GM18508 (cell line): ENCODE measurements at regions not wholly inside any gene's neighbourhood (a gene's known extent, or its start where the extent isn't known, plus 50 kb on each side); places are given as distances from the start of the nearest gene placed in this dataset.

Source experiments
- ATAC-seq: cut with Tn5 transposase; IDR thresholded peaks from one replicate; pipeline ENCODE4 v1.9.1; 2021; ENCODE audit warnings: moderate number of reproducible peaks; ENCODE audit not compliant: insufficient read depth, unreplicated experiment

DNA sequence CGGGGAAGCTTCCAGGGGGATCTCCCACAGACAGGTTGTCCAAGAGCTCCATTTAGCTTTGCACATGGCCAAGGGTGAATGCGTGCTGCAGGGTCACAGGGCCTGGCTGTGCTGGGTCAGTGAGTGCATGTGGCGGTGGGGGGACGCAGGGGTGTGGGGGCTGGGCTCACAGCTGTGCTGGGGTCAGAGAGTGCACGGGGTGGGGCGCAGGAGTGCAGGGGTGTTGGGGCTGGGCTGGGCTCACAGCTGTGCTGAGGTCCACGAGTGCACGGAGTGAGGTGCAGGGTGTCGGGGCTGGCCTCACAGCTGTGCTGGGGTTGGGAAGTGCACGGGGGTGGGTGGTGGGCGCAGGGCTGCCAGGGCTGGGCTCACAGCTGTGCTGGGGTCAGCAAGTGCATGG lies 557.7 kb downstream of the BRD1 start:
- ATAC-seq = no peak

DNA sequence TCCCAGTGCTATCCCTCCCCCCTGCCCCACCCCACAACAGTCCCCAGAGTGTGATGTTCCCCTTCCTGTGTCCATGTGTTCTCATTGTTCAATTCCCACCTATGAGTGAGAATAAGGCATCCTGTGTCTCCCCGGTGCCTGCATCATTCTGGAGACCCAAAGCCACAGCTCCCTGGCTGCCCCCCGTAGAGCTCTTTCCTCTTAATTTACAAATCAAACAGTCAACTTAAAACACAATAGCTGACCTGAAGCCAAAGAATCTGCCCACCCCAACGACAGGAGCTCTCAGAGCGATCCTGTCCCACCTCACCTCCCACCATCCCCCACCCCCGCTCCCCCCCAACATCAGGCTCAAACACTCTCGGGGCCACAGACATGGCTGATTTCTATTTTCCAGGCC lies 558.3 kb downstream of the BRD1 start:
- ATAC-seq = no peak

DNA sequence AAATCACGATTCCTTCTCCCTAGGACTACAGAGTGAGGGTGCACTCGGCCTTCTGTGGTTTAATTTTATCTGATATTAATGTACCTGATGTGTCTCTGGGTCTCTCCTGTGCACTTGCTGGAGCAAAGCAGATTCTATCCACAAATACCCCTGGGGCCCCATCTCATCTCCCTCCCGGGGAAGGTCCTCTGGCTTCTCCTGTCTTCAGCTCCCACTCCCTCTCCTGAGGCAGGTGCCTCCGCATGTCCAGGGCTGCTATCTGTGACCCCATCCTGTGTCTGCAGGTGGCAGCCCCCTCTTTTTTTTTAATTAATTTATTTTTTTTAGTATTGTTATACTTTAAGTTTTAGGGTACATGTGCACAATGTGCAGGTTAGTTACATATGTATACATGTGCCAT lies 558.7 kb downstream of the BRD1 start:
- ATAC-seq = no peak

DNA sequence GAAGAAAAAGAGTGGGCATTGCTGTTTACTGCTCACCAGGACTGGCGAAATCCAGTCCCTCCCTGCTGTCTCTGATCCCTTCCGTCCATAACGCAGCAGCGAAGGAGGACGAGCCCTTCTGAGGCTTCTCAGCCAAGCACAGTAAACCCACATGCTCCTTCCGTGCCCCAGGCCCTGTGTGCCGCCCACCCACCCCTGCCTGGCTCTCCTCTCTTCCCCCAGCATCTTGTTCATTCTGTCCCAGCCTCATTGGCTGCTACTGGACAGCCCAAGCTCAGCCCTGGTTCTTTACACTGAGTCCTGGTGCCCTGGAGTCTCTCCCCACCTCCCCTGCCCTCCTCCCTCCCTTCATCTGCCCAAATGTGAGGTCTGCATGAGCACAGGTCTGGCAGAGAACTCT lies 559.7 kb downstream of the BRD1 start:
- no peak for ATAC-seq

DNA sequence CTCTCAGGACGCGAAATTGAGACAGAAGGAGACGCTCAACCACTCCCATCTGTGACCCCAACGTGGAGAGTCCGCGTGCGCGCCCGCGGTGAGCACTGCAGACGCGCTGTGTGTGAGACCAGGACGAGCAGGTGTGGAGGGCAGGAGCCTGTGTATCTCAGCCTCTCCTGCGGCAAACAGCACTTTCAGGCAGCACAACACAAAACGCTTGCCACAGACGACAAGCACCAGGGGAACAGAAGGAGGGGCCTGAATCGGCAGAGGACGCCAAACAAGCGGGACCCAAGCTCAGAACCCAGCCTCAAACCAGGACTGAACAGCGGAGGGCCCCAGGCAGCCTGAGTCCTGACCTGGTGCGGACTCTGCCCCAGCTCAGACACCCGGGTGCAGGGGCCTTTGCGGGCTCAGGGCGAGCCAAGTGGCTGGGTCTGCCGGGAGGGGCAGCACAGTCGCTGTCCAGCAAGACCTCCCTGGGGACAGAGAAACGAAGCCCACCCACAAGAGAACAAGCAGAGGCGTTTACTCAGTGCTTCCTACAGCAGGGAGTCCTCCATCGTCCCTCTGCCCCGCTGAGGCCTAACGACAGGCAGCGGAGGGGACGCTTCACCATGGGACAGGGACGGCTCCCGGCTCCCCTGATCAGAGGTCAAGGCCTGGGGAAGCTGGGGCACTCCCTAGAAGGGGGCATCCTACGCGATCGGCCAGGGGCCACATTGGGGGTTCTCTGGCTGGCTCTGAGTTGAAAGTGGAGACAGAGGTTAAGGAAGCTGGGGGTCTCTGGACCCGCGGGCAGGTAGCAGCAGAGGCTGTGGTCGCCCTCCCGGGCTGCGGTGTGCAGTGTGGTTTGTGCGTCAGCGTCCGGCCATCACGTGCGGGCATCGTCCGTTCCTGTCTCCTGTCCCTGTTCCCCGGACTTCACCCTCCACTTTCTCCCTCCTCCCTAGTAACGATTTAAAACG lies 560.8 kb downstream of the BRD1 start:
- no peak for ATAC-seq

DNA sequence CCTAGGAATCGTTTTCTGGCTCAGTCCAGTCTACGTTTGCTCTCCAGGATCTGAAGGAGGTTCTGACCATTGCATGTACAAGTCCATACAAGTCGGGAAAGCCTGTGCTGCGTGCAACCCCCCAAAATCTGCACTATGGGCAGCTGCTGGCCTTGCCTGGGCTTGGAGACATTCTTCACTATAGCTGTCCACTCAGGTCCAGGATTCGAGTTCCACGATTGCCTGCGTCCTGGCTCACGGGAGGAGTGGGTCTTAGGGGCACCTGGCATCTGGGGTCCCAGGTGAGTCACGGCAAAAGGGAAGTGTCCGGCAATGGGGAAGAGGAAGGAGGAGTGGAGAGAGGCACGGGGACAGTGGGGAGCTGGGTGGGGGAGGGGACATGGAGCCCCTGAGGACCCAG lies 563.0 kb downstream of the BRD1 start:
- ATAC-seq = no peak

DNA sequence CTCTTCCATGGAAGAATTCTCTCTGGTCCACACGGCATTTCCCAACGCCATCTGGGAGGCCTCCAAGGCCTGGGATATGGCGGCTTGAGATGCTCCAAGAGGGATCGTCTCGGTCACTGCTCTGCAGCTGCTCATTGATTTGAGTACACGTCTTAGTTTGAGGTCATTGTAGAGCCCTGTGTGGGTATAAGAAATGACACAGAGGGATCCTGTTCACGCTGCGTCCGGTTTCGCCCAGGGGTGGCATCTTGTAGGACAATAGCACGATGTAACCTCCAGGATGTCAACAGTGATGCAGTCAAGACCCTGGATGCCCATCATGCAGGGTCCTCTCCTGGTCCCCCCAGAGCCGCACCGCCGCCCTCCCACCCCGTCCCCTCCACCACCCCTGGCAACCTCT lies 564.6 kb downstream of the BRD1 start:
- no peak for ATAC-seq

DNA sequence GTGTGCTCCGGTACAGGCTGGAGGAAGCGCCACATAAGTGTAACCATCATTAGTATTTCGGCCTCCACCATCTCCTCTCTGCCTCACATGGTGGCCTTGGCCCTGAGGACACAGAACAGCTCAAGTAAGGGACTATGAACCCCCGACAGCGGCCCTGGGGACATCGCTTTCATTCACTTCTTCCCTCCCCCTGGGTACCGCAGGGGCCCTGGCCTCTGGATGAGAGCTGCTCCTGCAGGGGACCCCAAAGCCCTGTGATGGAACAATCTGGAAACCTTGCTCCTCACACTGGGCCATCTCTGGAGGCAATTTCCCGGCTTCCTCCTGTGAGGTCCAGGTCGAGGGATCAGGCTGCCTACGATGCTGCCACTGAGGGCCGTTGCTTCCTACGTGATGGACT lies 565.5 kb downstream of the BRD1 start:
- ATAC-seq = no peak

DNA sequence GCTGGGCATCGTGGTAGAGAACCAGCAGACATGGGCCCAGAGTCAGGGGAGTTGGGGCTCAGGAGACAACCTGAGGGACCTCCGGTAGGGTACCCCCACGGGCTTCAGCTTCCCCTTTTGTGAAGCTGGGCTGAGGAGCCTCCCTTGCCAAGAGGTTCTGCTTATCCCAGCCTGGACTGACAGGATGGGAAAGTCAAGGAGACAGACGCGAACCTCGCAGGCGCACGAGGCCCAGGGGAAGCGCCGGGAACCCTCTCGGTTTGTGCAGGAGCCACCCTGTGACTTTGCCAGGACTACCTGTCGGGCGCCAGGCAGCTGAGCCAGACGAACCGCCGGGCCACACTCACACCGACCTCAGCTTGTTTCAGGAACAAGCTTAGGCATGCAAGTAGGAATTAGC lies 566.1 kb downstream of the BRD1 start:
- ATAC-seq = no peak

DNA sequence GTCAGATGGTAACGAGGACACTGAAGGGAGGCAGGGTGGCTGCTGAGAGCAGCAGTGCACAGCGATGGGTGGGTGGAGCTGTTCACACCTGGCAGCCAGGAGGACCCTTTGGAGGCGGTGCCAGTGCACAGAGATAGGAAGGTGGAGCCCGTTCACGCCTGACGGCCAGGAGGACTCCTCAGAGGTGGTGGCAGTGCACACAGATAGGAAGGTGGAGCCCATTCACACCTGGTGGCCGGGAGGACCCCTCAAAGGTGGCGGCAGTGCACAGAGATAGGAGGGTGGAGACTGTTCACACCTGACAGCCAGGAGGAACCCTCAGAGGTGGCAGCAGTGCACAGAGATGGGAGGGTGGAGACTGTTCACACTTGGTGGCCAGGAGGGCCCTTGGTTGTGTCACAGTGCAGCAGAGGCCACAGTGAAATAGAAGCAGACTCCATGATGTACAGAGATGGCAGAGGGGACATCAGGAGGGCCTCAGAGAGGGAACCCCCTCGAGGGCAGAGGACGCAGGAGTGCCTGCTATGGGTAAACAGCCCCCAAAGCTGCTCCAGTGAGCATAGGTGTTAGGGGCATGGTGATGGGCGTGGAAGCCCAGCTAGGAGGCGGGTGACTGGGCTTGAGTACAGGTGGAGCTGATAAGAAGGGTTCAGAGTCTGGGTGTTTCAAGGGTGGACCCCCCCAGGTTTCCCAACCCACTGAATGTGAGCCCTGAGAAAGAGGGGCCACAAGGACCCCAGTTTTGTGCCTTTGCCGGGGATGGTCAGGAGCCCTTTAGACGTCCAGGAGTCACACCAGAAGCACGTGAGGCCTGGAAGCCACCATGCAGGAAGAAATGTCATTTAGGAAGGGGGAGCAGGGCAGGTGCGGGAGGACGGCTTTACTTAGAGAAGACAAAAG lies 566.7 kb downstream of the BRD1 start:
- no peak for ATAC-seq

DNA sequence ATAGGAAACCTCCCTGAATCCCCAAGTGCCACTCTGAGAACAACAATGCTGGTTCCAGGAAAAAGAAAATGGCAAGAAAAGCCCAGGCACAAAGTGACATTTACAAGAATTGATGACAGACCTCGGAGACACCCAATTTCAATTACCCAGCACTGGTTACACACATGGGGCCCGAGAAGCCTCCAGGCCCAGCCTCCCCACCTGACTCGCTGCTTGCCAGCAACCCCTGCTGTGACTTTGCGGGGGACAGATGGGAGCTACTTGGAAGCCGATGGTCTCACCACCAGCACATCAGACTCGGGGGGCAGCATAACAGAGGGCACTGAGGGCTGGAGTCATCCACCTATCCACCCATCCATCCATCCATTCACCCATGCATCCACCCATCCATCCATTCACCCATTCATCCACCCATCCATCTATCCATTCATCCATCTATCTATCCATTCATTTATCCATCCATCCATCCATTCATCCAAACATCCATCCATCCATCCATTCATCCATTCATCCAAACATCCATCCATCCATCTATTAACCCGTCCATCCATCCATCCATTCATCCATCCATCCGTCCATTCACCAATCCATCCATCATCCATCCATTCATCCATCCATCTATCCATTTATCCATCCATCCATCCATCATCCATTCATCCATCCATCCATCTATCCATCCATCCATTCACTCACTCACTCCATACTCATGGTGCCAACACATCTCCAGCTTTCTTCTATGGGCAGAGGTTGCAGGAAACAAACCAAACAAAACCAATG lies 567.6 kb downstream of the BRD1 start:
- no peak for ATAC-seq

DNA sequence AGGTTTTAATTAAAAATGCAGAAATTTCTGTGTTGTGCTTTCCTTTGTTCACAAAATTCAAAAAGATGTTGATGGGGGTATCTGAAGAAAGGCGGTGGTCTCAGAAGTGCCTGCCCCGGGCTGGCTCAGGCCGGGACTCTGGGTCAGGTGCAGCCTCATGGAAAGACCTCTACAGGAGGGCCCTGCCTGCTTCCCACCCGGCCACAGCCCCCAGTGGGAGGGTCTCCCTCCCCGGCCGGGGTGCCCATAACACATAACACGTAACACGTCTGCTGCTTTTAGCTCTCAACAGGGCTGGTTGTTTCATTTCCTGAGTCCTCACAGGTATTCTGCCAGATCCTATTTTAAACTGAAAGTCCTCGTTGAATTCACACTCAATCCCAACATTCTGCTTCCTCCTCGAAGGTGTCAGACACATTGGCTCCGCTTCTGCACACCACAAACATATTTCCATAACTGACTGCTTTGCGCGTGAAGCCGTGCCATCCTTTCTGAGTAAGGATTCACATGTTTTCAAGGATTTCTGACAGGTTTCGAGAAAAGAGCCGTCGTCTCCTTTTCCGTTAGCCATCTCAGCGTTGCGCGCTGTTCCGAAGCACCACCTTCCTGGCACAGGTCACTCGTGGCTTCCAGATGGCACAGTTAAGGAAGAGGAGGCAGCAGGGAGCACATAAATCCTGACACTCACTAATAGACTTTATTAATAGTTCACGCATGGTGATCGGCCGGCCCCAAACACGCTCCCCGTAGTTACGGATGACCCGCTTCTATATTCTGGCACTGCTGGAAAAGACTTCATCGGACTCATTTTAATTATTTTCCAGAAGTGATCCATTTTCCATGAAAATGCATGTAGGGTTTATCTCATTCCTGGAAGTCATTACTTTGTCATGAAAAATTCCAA lies 569.3 kb downstream of the BRD1 start:
- ATAC-seq = no peak

DNA sequence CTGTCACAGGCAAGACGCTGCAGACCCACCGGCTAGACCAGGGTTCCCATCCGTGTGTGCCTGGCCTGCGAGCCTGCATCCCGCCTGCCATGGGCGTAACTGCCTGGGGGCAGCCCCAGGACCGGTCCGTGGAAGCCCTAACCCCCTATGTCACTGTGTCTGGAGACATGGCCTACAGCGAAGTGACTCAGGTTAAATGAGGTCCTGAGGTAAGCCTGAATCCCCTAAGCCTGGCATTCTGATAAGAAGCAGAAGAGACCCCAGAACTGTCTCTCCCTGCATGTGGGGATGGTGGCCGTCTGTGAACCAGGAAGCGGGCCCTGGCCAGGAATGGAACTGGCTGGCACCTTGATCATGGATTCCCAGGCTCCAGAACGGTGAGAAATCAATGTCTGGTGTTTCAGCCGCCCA lies 570.1 kb downstream of the BRD1 start:
- ATAC-seq = no peak

DNA sequence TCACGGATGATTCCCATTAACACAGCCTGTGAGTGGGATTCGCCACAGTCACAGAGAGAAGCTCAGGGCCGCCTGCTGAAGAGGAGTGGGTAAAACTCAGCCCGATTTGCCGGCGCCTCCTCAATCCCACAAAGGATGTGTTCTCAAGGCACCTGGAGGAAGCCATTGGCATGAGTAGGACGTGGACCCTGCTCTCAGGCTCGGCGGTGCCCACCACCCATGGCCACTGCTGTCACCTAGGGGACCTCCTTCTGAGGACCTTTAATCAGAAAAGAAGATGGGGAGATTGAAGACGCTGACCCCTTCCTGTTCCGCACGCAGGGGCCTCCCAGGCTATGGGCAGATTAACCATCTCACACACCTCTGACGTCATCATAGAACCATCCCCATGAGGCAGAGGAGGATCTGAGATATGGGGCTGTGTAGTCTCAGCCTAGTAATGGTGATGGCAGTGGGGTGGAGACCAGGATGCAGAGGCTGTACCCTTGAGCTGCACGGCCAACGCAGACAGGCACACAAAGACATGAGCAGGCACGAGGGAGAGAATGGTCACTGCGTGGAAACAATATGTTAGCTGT lies 571.8 kb downstream of the BRD1 start:
- ATAC-seq = no peak

DNA sequence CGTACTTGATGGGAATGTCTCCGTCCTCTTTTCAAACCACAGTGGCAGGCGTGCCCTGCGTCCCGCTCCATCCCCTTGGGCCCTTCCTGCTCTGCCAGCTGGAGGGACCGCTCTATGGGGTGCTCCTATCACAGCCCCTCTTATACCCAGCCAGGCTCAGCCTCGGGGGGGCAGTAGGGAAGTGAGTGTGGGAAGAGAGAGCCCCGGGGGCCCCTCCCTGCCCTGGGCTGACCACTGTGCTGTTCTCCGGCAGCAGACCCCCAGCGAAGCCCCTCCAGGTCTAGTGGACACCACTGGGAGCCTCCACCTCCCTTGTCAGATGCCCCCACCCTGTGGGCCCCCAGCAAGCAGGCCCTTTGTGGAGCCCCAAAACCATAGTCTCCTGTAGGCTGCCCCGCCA lies 572.5 kb downstream of the BRD1 start:
- ATAC-seq = no peak

DNA sequence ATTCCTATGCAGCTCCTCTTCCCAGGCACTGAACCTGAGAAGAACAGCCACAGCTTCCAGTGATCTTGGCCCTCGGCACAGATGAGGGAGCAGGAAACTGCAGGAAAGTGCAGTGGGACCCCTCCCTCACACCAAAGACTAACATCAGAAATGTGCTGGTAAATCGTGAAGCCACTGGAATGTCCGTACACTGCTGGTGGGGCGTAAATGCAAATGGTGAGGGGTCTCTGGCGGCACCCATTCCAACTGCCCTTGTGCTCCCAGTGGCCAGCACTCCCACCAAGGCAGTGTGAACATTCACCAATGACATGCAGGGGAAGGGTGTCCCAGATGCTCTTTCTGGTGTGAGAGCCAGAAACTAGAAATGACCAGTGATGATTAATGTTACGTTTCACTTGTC lies 574.0 kb downstream of the BRD1 start:
- ATAC-seq = no peak

DNA sequence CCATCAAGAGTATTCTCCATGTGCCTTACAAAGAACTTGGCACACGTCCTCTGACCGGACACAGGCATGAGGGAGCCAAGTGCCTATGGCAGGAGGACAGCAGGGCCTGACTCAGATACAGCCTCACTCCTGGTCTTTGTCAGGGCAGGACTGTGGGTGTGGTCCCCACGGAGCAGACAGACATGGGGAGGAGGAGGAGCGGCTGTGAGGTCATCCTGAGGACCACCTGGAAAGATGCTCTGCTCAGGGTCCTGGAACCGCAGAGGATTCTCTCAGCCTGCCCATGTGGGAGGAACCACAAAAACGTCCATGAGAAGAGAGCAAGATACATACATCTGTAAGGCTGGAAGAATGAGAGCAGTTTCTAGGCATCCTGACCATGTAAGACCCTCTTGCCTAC lies 576.3 kb downstream of the BRD1 start:
- no peak for ATAC-seq

DNA sequence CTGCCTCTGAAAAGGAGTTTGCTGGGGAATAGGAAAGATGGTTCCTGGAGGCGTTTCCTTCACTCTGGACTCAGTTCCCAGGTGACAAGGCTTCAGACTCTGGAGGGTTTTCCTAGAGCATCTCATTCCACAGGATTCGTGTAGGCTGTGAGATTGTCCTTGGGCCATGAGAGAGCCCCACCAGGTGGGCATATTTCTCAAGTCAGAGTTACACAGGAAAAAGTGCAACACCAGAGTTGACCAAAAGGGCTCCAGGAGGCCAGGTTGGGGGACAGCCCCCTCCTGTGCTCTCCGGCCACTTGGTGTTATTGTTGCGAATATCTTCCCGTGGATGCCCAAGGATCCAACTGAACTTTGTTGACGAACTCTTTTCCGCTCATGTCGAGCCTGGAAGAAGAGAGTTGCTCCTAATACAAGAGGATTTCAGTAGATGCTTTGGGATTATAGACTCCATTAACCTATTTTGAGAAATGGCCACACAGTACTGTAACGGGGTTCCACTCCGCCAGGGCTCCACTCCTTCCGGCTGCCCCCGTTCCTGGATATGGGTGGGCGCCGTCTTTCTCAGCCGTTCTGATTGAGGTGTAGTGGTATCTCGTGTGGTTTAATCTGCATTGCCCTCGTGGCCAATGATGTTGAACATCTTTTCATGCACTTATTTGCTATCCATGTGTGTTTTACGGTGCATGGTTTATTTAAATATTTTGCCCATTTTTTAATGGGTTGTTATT lies 580.3 kb downstream of the BRD1 start:
- no peak for ATAC-seq
